ENCODE measurements at regions not wholly inside any gene's neighbourhood (a gene's known extent, or its start where the extent isn't known, plus 50 kb on each side); places are given as distances from the start of the nearest gene placed in this dataset.

DNA sequence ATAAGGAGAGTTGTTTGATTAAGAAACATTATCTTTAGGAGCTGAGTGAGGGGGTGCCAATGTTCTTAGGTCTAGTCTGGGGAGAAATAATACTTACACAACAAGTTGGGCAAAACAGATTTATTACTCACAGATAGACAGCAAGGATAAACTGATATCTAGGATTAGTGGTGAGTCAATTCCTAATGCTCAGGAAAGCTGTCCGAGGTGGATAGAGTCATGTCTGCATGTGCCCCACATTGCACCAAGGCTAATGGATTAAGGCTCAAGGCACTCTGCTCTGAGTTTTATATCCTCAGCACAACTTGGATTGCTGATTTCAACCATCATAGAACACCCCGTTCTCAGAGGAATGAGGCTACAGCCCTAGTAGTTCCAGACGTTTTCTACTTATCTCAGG is 1042.3 kb downstream of the OTOL1 start:
- Histone ChIP-seq H3K18ac (ENCODE audit: insufficient read length, low read depth, low read length) (no peak overlapping the region), H3K4ac (ENCODE audit: low read depth, low read length) (no peak overlapping the region), H4K20me1 (ENCODE audit: control insufficient read depth, insufficient read depth, insufficient read length) (no peaks in the 10 kb centered on the region), H2AFZ (ENCODE audit: low read length) (no peak overlapping the region), H2BK12ac (ENCODE audit: insufficient read length, low read depth, low read length) (no peak overlapping the region), H3K27ac (ENCODE audit: insufficient read length, low read depth, low read length) (no peak overlapping the region), H4K91ac (ENCODE audit: insufficient read length, low read depth, low read length) (no peak overlapping the region), H2BK15ac (ENCODE audit: low read depth, low read length) (no peak overlapping the region), H2BK5ac (ENCODE audit: insufficient read length, low read length) (no peak overlapping the region), H2BK20ac (ENCODE audit: low read depth, low read length, poor library complexity, severe bottlenecking) (no peak overlapping the region), H3K27me3 (ENCODE audit: insufficient read depth, low read length) (no peaks in the 10 kb centered on the region), H3K56ac (ENCODE audit: insufficient read length, low read depth, low read length) (no peak overlapping the region), H3K14ac (ENCODE audit: insufficient read depth, low read length) (no peak overlapping the region), H3K79me2 (ENCODE audit: insufficient read depth, low read length) (no peaks in the 10 kb centered on the region), H3K4me2 (ENCODE audit: insufficient read depth, insufficient read length, low read length) (no peak overlapping the region), H4K8ac (replicated peaks; ENCODE audit: insufficient read length, low read depth, low read length) (no peak overlapping the region), H3K23me2 (ENCODE audit: insufficient read length, low read depth, low read length, poor library complexity, severe bottlenecking) (no peaks in the 10 kb centered on the region), H2BK120ac (ENCODE audit: low read depth, low read length, poor library complexity, severe bottlenecking) (no peak overlapping the region), H3T11ph (ENCODE audit: low read length) (no peak overlapping the region), H3K4me1 (ENCODE audit: insufficient read depth, low read length) (no peaks in the 10 kb centered on the region), H2AK5ac (ENCODE audit: insufficient read length, low read length) (no peak overlapping the region), H3K9me3 (ENCODE audit: control insufficient read depth, low read depth, low read length) (no peaks in the 10 kb centered on the region), H3K79me1 (ENCODE audit: insufficient read depth, low read depth, low read length, poor library complexity, severe bottlenecking) (no peaks in the 10 kb centered on the region), H3K9ac (ENCODE audit: extremely low read depth, insufficient read length, low read length) (no peak overlapping the region), H4K5ac (ENCODE audit: insufficient read length, low read depth, low read length) (no peak overlapping the region), H3K23ac (ENCODE audit: insufficient read length, low read depth, low read length) (no peak overlapping the region)
- Mint-ChIP-seq H3K27me3 (ENCODE audit: low read depth) (no peaks in the 10 kb centered on the region), H3K36me3 (ENCODE audit: insufficient read depth in 1 of 3, low read depth in 3 of 3) (no peaks in the 10 kb centered on the region), H3K9me3 (no peaks in the 10 kb centered on the region), H3K4me1 (no peaks in the 10 kb centered on the region), H3K27ac (no peak overlapping the region), H3K4me3 (no peak overlapping the region)
- DNase-seq, result no peak
- no peak for TF ChIP-seq CTCF (conservative IDR thresholded peaks at IDR 0.05)
- no CpG with 5 or more reads among the region's 3 CpGs for WGBS (ENCODE audit: extremely low coverage, insufficient read length, low lambda C conversion rate)

Measured in H9 (cell line).